ENCODE measurements at regions not wholly inside any gene's neighbourhood (a gene's known extent, or its start where the extent isn't known, plus 50 kb on each side); places are given as distances from the start of the nearest gene placed in this dataset.

DNA sequence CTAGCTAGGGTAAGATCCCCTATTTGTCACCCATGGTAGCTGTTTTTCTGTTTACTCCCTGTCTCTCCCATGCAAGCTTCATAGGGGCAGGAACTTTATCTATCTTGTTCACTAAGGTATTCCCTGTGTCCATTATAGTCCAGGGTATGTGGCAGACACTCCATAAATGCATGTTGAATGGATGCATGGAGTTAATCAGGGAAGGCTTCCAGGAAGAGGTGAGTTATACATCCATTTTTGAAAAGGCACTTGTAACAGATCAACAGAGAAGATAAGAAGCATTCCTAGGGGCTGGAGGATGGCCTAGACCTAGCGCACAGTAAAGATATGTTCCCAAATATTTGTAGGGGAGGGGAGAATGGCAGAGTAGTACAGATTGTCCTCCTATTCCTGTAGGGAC, 130.3 kb downstream of the BUD13 start:
- DNase-seq, result no peak

DNA sequence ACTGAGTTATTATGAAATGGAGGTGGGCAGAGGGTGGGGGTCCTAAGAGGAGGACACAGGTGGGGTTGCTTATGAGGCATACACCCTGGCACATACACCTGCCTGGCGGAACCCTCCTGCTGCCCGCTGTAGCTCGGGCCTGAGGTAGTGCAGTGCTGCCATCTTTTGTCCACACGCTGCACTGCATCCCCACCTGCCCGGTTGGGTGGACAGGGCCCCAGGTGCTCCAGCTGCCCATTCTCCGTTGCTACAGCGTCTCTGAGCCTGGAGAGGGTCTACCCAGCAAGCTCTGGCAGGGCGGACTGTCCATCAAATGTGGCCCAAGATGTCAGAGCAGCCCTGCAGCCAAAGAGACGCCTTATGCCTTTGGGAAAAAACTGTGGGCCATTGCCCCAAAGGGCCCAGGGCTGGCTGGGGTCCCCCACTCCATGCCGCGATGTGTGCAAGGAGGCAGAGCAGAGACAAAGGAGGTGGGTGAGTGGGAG, 131.2 kb downstream of the BUD13 start:
- peak; percentile 39 for DNase-seq

DNA sequence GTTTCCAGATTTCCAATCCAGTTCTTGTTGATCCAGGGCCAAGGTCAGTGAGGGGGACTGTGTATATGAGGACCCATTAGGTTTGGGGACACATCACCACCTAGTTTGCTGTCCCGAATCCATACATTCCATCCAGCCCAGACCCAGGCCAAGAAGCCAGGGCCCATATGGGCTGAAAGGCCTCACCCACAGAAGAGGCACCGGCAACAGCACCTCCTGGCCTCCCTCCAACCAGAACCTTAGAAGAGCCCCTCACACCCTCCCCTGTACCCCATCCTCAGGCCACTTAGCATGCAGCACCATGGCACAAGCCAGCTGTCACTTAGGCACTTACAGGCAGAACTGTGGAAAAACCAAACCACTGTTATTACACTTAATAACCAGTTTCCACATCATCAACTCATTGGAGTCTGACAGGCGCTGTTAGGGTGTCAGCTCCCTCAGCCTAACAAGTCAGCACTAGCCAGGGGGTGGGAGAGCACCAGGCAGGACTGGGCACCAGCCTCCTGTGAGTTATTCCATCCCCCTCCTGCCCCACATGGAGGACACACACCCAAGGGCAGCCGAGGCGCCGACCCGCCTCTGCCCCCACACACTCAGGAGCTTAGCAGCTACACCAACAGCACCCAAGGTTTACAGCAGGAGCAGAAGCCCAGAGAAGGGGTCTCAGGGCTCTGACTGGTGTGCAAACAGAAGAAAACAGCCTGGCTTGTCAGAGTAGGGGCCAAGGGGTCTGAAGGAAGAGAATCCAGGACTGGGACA, 132.0 kb downstream of the BUD13 start:
- DNase-seq, result no peak

DNA sequence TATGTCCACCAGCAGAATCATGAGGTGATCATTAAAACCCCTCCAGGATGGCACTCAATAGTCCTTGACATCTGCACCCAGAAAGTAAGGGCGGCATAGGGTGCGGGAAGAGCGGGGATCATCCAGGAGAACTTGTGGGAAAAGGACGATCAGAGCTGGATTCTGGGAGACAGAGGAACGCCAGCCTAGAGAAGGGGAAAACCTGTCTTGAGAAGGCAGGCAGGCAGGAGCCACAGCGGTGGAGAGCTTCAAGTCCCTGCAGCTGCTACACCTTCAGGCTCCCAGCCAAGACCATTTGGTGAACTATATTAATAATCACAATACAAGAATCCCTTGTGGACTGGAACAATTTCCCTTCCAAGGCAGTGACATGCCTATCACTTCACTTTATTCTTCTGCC, 134.3 kb downstream of the BUD13 start:
- no peak for DNase-seq

DNA sequence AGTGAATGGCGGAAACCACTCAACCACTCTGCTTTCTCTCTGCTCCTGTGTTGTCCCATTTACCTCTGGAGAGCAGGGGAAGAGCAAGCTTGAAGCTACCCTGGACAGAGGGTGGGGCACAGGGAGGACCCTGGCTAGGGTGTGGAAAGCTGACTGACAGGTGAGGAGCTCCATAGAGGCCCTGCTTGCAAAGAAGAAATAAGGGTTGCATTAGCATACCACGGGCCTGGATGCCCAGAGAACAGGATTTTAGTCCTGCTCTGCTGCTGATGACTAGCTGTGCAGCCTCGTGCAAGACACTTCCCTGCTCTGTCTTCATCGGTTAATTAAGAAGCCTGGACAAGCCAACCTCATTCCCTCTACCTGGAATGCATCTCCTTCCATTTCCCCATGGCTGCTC, 135.0 kb downstream of the BUD13 start:
- DNase-seq, result no peak

DNA sequence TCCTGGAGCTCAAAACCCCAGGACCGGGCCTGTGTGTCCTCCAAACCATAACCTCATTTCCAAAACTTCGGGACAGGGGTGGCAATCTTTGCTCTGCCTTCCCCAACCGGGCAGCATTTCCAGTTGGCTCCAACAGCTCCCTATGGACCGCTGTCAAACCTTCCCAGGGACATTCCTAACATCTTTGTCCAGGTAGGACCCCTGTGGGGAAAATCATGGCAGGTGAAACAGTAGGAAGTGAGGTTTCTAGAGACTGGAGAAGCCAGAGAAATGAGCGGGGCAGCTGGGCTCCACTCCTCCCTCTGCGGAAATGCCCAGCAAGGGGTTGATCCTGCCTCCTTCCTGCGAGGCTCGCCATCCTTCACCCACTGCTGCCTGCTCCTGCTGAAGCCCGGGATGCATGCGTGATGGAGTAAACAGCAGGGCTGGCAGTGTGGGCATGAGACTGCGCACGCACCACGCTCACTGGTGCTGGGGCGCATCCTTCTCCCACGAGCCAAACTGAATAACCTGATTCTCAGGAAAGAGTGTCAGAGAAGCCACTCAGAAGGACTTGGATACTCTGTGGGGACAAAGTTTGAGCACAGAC, 136.4 kb downstream of the BUD13 start:
- no peak for DNase-seq

DNA sequence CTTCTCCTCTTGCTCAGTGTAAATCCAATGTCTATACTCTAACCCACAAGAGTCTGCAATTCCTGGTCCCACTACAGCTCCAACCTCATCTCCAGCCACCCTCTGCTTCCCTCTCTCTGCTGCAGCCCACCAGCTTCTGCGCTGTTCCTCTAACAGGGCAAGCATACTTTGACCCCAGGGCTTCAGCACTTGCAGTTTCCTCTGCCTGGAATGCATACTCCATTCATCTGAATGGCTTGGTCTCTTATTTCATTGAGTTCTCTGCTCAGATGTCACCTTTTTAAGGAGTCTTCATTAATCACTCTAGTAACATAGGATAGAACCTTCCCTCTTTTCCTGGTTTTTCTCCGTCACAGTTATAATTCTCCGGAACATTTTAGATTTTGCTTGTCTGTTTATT, 141.6 kb downstream of the BUD13 start:
- DNase-seq, result no peak

DNA sequence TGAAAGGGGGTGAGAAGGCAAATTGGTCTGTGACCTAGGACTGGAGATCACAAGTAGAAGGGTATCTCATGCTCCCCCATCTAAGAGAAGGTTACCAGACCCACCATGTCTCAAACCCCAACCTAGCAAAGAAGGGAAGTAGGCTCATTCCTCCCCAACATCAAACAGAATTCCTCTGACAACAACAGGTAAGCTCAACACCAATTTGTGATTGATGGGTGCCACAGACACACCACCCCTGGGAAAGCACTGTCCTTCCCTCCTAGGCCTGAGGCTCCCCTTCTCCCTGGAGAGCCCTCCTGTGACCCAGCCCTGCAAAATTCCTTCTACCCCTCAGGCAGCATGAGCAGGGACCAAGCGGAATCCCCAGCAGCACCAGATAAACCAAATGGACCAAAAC, 154.3 kb downstream of the BUD13 start:
- DNase-seq, result no peak

DNA sequence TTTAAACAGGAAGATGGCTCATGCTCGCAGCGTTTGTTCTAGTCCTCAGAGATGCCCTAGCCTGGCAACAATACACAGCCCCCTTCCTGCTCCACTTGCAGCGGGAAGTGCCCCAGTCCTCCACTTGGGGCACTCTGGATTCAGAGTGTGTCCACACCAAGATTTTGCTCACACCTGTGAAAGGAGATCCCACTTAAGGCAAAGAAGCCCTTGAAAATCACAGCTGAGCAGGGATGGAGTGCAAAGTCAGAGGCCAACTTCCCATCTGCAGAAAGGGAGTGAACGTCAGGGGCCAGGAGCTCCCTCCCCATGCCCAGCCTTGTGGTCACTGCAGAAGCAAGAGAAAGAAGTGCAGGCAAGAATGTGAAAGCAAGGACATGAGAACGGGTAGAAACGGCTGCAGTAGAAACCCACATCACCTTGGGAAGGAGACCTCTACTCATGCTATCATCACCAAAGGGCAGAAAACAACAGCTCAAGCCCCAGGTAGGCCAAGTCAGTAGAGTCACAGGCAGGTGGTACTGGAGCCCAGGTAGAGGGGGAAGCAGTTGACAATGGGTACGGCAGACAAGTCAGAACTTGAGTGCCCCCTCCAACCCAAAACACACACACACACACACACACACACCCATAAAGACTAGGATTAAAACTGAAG, 157.4 kb downstream of the BUD13 start:
- no peak for DNase-seq

DNA sequence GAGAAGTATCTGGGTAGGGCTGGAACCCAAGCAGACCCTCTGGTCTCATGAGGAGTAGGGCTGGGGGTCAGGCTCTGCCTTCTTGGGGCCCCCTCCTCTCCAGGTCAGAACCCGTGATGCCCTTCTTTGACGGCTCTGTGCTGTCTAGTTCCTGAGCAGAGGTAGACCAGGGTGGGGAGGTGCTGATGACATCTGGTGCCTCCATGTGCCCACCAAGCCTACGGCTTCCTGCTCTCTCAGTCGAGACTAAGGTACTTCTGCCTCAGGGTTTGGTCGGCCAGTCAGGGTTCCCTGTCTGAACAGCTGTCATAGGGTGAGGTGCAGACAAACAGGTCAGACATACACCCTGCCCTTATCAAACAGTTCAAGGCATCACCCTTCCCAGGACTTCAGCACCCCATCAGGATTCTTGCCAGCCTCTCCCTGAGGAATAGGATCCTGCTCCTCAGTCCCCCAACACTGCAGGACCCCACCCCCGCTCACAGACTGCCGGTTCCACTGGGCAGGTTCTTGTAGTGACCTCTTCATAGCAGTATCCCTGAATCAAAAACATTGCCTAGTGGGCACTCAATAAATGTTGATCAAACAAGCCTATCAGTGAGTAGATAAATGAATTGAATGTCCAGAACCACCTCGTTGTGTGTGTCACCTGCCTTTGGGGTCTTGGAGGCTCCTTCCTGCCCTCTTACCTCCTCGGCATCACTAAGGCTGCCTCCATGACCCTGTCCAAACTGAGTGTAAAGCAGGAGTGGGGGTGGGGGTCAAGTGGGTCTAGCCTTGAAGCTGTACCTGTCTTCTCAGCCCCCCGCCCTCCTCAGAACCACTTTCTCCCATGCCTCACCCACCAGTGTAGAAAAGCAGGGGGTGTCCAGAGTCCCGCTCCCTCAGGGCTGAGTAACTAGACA, 158.2 kb downstream of the BUD13 start:
- no peak for DNase-seq

DNA sequence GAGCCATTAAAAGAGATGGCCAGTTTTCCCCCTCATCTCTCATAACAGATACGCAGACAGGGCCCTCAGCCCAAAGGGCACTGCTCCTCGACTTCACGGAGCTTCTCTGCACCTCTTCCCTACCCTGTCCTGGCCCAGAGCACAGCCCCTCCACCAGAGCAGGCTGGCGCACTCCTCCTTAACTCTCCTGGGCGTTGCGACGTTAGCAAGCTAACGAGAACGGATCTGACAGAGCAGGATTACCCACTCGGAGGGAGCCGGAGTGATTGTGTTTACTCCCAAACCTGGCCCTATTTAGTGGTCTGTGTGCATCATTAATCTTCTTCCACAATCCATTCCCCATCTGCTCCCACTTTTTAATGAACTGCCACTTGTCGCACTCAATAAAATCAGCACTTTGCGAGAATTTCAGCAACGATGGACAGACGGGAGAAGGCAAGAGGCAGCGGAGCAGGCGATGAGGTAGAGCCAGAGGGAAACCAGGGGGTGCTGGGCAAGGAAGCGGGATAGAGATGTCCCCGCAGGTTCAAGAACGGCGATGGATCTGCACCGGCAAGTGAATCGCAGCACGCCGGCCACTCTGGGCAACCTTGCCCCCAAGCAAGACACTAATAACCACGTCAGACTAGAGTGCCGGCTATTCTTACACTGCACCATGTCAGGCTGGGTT, 159.4 kb downstream of the BUD13 start:
- DNase-seq, result no peak

DNA sequence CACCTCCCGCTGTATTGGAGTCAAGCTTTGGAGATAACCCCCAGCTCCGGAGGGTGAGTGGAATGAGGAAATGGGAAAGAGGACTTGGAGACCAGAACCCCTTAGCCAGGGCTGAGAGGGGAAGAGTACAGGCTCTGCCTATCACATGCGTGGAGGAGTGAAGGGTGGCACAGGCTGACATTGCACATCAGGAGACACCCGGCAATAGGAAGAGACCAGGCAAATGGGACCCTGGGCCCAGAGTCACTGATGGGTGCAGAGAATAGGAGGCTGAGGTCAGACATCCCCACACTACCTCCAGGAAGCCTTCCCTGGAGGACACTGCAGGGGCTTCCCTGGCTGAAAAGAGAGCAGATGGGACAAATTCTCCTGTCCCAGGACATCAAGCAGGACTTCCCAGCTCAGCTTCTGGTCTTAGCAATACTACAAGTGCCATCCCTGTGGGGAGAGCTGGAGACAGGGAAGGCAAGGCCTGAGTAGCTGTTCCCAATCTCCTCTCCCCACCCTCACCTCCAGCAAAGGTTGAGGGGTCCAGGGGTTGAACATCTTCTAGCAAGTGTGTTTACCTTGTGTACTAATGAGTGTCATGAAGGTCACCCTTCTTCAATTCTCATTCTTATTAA, 160.7 kb downstream of the BUD13 start:
- DNase-seq, result no peak

DNA sequence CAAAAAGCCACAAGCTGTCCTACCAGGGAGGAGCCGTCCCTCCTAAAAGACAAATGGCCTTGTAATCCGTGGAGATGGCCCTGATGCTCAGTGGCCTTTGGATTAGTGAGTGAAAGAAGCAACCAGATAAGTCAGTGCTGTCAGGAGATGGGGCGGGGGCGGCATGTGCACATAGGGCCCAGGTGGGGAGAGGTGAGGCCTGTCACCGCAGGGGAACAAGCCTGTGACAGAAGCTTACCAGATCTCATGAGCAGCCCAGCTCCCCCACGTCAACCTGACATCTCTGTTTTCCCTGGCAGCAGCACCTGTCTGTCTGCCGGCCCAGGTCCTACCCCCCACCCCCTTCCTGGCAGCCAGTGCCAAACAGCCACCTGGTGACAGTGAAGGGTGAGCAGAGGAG, 162.6 kb downstream of the BUD13 start:
- DNase-seq, result peak; percentile 62

DNA sequence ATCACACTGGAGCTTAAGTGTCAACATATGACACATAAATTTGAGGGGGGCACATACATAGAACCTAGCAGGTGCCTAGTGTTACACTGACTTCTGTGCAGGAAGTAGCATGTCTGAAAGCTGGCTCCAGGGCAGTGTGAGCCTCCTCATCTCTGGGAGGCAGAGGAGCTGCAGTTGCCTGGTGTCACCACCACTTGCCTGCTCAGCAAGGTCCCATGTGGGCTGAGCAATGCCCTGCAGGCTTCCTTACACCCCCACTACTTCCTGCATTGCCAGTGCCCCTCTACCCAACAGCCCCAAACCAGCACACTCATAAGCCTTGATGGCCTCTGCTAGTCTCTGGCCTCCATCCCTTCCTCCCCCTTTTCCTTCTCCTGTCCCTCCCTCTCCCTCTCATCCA, 165.8 kb downstream of the BUD13 start:
- DNase-seq, result no peak

DNA sequence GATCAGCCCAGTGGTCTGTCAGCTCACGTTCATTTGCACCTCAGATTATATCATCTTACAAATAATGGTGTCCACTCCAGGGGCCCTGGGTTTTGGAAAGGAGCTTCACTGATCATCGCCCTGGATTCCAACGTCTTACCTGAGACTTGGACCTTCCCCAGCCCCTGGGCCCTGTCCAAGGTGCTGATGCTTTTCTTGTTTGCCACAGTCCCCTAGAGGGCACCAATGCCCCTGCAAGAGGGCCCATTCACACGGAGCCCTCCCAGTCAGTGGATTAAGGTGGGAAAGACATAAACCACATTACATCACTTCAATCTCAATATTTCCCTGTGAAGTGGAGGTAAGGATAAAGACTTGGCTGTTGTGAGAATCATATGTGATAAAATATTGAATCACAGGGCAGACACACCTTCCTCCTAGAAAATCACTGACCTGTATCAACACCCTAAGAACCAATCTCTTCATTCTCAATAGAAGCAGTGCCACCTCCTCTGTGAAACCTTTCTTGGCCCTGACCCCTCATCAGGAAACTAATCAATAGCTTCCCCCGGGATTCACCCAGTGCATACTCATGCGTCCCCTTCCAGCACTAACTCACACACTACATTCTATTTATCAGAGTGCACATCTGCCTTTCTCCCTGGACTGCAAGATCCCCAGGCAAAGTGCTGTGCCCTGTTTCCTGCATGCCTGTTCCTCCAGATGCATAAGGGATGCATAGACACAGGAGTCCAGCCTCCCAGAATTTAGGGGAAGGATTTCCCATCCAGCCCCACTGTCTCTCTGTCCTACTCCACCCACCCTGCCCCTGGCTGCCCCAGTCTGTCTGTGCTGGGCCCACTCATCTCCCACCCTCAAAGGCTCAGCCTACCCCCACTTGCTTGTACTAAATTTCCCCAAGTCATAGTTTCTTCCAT, 167.0 kb downstream of the BUD13 start:
- no peak for DNase-seq

DNA sequence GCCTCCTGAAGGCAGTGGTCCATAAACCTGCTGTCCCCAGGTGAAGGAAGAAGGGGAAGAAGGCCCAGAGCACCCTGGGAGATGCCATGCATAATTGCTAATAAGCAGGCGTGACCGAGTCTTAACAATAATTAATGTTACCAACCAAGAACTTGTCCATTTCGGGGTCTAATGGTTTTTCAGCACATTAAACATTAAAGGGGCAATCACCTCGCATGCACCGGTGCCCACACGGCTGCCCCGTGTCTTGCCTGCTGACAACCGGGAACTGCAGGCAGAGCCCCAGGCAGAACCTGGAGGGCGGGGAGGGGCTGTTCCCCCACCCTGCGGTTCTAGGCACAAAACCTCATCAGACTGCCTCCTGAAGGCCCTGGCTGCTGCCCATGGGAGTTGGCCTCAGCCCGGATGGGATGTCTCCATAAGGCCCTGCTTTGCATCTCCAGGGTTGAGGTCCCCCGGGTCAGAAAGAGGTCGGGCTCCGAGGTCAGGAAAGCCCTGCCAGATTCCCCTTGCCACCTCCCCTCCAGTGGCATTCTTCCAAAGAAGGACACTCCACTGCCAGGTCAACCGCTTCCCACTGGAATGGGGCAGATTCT, 169.0 kb downstream of the BUD13 start:
- DNase-seq, result no peak

DNA sequence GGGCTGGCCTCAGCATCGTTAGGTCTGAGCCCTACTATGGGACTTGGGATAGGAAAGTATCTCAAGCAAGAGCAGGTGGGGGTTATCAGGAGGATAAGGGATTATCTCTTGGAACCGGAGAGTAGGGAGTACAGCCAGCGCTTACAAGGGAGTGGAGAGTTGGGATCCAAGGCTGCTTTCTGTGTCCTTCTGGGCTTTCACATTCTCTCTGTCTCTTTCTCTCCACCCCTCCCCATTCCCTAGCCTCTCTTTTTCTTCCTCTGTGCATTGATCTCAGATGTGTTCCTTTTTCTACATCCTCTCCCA, 170.2 kb downstream of the BUD13 start:
- no peak for DNase-seq

DNA sequence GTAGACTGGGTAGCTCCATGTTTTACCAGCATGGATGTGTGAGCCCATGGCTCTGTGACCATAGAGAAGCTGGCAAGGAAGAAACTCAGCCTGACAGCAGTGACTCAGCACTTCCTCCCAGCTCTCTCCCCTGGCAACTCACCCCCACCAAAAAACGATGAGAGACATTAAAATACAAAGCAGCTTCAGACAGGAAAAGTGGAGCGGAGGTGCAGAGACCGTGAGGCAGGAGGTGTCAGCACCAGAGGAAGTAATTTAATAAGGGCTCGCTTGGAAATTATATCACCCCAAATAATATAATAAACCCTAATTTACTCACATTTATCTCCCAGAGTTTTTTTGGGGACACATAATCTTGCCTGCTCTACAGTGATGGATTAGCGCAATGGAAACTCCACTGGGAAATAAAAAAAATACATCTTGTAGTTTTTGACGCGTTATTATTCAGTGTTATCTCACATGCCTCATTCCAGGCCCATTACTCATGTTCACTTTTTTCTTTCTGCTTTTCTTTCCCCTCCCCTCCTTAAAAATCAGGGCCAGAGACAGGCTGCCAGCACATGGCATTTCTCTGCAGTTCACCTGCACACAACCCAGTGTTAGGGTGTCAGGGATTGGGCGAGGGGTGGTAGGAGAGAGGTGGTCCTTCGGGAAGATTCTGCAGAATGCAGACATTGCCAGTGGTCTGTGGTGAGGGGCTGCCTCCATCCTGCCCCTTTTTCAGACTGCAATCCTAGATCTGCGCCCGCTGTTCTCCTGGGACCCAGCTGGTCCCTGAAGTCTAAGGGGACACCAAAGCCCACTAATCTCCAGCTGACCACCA, 170.8 kb downstream of the BUD13 start:
- no peak for DNase-seq

DNA sequence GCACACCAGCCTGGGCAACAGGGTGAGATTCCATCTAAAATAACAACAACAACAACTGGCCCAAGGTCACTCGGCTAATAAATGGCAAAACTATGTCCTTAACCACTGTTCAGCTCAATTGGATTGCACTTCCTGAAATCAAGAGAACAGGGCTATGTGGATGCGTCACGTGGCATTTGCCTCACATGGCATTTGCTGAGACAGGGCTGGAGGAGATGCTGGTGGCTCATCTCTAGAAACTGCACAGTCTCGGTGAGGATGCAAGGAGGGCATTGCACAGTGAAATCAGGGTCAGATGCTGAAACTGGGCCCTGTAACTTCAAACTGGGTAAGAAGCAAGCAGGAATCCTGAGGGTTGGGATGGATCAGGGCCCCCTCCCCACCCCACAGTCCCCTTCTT, 171.9 kb downstream of the BUD13 start:
- no peak for DNase-seq

DNA sequence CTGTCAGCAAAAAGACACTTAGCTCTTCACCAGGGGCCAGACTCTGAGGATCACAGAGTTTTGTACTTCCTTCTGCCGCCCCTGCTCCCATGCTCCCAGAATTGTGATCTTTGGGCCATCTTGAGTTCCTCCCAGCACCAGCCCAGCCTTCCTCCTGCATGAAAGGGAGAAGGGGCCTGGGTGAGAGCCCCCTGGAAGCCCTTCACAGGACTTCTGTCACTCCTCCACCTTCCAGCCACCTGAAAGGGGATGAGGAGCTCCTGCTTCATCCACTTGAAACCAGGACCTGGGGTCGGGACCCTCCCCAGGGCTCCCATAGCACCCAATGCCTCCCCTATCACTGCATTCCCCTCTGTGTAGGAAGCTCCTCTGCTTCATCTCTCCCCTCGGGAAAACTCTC, 174.2 kb downstream of the BUD13 start:
- DNase-seq, result no peak
